G401 (cell line): ENCODE measurements at regions not wholly inside any gene's neighbourhood (a gene's known extent, or its start where the extent isn't known, plus 50 kb on each side); places are given as distances from the start of the nearest gene placed in this dataset.
"Not testable (repeated sequence)": the region's sequence is repeated elsewhere in the genome, so short reads cannot be mapped to it uniquely, and the experiment has no call there.

ENCODE experiments used
- DNase-seq: peaks from one replicate; pipeline ENCODE4 v3.0.0-alpha.2; 2015; ENCODE audit warnings: low spot score
- in situ Hi-C: cut with HindIII; loops from 2 replicates; pipeline ENCODE4 v1.10.0; 2016; ENCODE audit warnings: low sequenced_read_pairs, mixed read lengths

- in situ Hi-C loops: no loop called here
- peak; percentile 92 for DNase-seq
Measured at GRCh38 chr17:47066841-47067682, 88.0 kb upstream of the RPRML start.

DNA sequence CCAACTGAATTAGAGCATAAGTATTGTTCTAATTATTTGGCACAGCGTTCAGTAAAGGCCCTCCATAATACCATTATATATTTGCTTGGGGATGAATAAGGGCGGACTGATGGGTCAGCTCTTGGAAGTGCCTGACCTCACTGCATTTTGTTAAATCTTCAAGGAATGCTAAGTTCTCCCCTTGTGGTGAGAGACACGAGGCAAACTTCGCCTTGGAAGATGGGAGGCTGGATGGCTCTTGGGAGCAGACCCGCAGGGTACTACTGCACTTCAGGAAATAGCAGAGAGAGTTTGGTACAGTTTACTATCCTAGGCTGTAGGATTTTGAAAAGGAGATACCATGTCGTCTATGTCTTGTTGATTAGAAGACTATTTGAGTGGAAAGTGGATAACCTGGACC is 87.0 kb upstream of the RPRML start:
- in situ Hi-C loops: no loop called here
- no peak for DNase-seq

DNA sequence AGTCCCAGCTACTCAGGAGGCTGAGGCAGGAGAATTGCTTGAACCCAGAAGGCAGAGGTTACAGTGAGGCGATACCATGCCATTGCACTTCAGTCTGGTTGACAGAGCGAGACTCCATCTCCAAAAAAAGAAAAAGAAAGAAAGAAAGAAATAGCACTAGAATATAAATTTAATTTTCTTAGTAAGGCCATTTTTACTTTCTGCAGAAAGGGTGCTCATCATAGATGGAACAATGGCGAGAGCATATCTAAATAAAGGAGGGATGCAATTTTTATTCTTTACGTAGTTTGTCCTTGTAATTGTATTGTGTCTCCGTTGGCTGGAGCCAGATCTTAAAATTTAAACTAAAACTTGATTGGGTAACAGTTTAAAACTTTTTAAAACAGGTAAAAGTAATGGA is 85.6 kb upstream of the RPRML start:
- in situ Hi-C loops: no loop called here
- DNase-seq: no peak

DNA sequence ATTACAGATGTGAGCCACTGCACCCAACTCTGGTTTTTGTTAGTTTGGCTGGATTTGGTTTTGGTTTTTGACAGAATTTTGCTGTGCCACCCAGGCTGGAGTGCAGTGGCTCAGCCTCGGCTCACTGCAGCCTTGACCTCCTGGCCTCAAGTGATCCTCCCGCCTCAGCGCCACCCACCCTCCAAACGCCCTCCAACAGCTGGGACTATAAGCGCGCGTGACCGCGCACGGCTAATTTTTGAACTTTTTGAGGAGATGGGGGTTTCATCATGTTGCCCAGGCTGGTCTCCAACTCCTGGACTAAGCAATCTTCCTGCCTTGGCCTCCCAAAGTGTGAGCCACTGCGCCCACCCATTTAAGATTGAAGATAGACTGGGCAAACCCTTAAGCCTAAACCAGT is 84.4 kb upstream of the RPRML start:
- in situ Hi-C loops: no loop called here
- no peak for DNase-seq

DNA sequence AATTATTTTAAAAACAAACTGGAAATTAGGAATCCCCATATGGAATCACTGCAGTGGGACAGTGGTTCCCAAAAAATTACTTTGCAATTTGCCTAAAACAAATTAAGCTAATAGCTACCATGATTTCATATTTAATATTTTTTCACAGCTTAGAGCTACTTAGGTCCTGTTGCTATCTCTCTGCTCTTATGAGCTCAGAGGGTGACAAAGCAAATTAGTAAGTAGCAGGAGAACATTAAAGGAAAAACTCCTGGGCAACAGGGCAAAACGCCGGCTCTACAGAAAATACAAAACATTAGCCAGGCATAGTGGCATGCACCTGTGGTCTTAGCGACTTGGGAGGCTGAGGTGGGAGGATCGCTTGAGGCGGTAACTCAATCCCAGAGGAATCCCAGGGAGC is 83.8 kb upstream of the RPRML start:
- in situ Hi-C loops, DNase-seq: not testable (repeated sequence)

- DNase-seq, in situ Hi-C loops: not testable (repeated sequence)
Measured at GRCh38 chr17:47060005-47060404, 81.0 kb upstream of the RPRML start.

DNA sequence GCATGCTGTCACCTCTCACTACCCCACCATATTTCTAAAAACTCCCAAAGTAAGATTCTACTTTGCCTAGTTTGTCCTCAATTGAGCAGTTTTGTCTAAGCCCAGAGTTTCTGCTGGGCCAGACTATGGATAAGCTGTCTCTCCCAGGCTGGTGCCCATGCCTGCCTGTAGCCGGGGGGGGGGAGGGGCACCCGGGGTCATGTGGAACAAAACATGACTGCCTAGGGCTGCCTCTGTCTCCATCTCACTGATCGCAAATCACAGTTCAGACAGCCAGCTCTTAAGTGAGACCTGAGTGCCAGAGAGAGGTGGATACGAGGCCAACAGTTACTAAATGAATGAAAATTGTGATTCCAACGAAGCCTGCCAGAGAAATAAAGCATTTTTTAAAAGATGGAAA is 78.8 kb upstream of the RPRML start:
- DNase-seq: no peak
- in situ Hi-C loops: no loop called here

DNA sequence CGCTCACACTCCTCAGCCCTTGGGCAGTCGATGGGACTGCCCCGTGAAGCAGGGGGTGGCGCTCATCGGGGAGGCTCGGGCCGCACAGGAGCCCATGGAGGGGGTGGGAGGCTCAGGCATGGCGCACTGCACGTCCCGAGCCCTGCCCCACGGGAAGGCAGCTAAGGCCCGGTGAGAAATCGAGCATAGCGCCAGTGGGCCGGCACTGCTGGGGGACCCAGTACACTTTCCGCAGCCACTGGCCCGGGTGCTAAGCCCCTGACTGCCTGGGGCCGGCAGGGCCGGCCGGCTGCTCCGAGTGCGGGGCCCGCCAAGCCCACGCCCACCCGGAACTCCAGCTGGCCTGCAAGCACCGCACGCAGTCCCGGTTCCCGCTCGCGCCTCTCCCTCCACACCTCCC is 78.2 kb upstream of the RPRML start:
- DNase-seq, in situ Hi-C loops: not testable (repeated sequence)

- DNase-seq, in situ Hi-C loops: not testable (repeated sequence)
Measured at GRCh38 chr17:47056687-47057086, 77.6 kb upstream of the RPRML start.
